ENCODE measurements at regions not wholly inside any gene's neighbourhood (a gene's known extent, or its start where the extent isn't known, plus 50 kb on each side); places are given as distances from the start of the nearest gene placed in this dataset.

DNA sequence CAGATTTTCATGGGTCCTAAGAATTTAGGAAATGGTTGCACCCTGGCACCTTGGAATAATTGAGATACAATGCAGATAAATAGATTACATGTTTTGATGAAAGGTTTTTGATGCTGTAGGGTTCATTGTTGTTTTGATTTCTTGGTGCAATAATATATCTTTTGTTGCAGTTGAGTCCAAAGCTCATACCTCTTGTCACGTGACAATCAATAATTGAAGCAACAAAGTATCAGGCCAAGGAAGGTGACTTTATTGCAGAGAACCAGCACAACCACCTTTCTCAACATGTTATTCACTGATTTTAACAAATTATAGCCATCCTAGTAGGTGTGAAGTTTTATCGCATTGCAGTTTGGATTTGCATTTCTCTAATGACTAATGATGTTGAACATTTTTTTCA, 285.5 kb upstream of the SLCO3A1 start (continued):
- TF ChIP-seq, protein P1, sequence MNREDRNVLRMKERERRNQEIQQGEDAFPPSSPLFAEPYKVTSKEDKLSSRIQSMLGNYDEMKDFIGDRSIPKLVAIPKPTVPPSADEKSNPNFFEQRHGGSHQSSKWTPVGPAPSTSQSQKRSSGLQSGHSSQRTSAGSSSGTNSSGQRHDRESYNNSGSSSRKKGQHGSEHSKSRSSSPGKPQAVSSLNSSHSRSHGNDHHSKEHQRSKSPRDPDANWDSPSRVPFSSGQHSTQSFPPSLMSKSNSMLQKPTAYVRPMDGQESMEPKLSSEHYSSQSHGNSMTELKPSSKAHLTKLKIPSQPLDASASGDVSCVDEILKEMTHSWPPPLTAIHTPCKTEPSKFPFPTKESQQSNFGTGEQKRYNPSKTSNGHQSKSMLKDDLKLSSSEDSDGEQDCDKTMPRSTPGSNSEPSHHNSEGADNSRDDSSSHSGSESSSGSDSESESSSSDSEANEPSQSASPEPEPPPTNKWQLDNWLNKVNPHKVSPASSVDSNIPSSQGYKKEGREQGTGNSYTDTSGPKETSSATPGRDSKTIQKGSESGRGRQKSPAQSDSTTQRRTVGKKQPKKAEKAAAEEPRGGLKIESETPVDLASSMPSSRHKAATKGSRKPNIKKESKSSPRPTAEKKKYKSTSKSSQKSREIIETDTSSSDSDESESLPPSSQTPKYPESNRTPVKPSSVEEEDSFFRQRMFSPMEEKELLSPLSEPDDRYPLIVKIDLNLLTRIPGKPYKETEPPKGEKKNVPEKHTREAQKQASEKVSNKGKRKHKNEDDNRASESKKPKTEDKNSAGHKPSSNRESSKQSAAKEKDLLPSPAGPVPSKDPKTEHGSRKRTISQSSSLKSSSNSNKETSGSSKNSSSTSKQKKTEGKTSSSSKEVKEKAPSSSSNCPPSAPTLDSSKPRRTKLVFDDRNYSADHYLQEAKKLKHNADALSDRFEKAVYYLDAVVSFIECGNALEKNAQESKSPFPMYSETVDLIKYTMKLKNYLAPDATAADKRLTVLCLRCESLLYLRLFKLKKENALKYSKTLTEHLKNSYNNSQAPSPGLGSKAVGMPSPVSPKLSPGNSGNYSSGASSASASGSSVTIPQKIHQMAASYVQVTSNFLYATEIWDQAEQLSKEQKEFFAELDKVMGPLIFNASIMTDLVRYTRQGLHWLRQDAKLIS (CRISPR knock-in tag; IDR thresholded peaks at IDR 0.05), result no peak
- TF ChIP-seq ZFP37 (CRISPR knock-in tag; IDR thresholded peaks at IDR 0.05; ENCODE audit: borderline replicate concordance) (no peak), RAD51 (IDR thresholded peaks at IDR 0.05; ENCODE audit: borderline replicate concordance) (peak; percentile 70; the same call in 1 of the 2 replicates), POLR2AphosphoS5 (IDR thresholded peaks at IDR 0.05; ENCODE audit: low read depth, low read length) (no peak)
- TF ChIP-seq, protein P2, sequence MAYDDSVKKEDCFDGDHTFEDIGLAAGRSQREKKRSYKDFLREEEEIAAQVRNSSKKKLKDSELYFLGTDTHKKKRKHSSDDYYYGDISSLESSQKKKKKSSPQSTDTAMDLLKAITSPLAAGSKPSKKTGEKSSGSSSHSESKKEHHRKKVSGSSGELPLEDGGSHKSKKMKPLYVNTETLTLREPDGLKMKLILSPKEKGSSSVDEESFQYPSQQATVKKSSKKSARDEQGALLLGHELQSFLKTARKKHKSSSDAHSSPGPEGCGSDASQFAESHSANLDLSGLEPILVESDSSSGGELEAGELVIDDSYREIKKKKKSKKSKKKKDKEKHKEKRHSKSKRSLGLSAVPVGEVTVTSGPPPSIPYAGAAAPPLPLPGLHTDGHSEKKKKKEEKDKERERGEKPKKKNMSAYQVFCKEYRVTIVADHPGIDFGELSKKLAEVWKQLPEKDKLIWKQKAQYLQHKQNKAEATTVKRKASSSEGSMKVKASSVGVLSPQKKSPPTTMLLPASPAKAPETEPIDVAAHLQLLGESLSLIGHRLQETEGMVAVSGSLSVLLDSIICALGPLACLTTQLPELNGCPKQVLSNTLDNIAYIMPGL (CRISPR knock-in tag; IDR thresholded peaks at IDR 0.05; ENCODE audit: borderline replicate concordance in 1 of 2, low read depth in 1 of 2), result no peak
- TF ChIP-seq, protein P3, sequence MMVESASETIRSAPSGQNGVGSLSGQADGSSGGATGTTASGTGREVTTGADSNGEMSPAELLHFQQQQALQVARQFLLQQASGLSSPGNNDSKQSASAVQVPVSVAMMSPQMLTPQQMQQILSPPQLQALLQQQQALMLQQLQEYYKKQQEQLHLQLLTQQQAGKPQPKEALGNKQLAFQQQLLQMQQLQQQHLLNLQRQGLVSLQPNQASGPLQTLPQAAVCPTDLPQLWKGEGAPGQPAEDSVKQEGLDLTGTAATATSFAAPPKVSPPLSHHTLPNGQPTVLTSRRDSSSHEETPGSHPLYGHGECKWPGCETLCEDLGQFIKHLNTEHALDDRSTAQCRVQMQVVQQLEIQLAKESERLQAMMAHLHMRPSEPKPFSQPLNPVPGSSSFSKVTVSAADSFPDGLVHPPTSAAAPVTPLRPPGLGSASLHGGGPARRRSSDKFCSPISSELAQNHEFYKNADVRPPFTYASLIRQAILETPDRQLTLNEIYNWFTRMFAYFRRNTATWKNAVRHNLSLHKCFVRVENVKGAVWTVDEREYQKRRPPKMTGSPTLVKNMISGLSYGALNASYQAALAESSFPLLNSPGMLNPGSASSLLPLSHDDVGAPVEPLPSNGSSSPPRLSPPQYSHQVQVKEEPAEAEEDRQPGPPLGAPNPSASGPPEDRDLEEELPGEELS (CRISPR knock-in tag; IDR thresholded peaks at IDR 0.05), result no peak

All from HepG2 (cell line).